ENCODE measurements at regions not wholly inside any gene's neighbourhood (a gene's known extent, or its start where the extent isn't known, plus 50 kb on each side); places are given as distances from the start of the nearest gene placed in this dataset.

DNA sequence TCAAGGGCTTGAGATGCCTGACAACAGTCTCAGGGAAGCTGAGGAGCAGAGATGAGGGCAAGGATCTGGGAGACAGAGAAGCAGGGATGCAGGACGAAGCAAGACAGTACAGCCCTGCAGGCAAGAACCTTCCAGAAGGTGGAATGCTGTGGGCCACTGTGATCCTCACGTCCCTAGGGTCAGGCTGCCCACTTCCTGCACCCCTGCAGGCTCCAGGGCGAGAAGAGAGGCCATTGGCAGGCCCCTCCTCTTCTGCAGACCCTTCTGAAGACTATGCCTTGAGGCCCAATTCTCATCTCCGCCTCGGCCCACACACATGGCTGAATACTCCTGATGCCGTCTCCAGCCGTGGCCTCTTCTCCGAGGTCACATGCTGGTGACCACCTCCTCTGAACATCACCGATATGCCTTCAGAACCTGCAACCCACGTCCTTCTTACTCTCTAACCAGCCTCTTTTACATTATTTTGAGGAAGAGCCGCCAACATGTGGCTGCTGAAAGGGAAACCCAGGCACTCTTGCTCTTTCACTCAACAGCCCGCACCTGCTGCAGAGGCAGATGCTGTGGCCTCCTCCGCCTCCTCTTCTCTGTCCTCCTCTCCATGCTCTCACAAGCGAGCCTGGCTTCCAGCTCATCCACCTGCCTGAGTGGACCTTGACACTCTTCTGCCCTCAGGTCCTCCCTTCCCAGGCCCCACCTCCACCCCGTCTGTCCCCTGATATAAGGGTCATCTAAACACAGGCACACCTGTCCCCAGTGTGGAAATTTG, 181.5 kb downstream of the IRX2 start:
- Histone ChIP-seq H3K27ac (ENCODE audit: low read depth, low read length) (no peak overlapping the region), H3K4me2 (ENCODE audit: low read length) (no peak overlapping the region), H3K79me2 (ENCODE audit: control insufficient read depth, low read length) (no peaks in the 10 kb centered on the region), H3K27me3 (ENCODE audit: control insufficient read depth, low read length) (no peaks in the 10 kb centered on the region), H4K20me1 (ENCODE audit: control insufficient read depth, insufficient read depth, low read depth, low read length) (no peaks in the 10 kb centered on the region), H3K9me2 (replicated peaks; ENCODE audit: control insufficient read depth, low read length) (no peaks in the 10 kb centered on the region), H3K9me3 (ENCODE audit: control insufficient read depth, insufficient read depth, low read length) (no peaks in the 10 kb centered on the region), H3K4me1 (ENCODE audit: control insufficient read depth, low read length) (no peaks in the 10 kb centered on the region), H3F3A (ENCODE audit: control insufficient read depth, insufficient read depth) (no peaks in the 10 kb centered on the region), H3K36me3 (ENCODE audit: control insufficient read depth, low read length) (no peaks in the 10 kb centered on the region), H3K4me3 (ENCODE audit: low read length) (no peak overlapping the region)
- TF ChIP-seq, protein P1, sequence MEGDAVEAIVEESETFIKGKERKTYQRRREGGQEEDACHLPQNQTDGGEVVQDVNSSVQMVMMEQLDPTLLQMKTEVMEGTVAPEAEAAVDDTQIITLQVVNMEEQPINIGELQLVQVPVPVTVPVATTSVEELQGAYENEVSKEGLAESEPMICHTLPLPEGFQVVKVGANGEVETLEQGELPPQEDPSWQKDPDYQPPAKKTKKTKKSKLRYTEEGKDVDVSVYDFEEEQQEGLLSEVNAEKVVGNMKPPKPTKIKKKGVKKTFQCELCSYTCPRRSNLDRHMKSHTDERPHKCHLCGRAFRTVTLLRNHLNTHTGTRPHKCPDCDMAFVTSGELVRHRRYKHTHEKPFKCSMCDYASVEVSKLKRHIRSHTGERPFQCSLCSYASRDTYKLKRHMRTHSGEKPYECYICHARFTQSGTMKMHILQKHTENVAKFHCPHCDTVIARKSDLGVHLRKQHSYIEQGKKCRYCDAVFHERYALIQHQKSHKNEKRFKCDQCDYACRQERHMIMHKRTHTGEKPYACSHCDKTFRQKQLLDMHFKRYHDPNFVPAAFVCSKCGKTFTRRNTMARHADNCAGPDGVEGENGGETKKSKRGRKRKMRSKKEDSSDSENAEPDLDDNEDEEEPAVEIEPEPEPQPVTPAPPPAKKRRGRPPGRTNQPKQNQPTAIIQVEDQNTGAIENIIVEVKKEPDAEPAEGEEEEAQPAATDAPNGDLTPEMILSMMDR (IDR thresholded peaks at IDR 0.05; ENCODE audit: low read depth, low read length, poor library complexity, severe bottlenecking) = no peak
- TF ChIP-seq EZH2phosphoT487 (IDR thresholded peaks at IDR 0.05; ENCODE audit: borderline replicate concordance, low read length) = no peak

DNA sequence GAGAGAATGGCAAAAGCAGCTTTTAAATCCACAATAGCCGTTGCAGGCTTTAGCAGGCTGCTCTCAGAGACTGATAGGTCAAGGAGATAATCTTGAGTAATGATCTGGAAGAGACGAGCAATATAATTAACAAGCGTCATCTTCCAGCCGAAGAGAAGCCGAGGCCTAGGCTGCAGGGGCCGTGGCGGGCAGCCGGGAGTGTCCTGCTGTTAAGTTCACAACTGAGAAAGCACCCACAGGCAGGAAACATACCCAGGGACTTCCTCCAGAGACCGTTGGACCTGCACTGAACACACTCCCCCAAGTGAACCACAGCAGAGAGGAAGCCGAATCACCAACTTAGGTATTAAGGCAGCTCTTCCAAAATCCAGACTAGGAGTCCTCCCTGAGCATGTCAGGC, 182.3 kb downstream of the IRX2 start:
- Histone ChIP-seq H3K4me3 (ENCODE audit: low read length) (no peak overlapping the region), H3K36me3 (ENCODE audit: control insufficient read depth, low read length) (no peaks in the 10 kb centered on the region), H3K79me2 (ENCODE audit: control insufficient read depth, low read length) (no peaks in the 10 kb centered on the region), H4K20me1 (ENCODE audit: control insufficient read depth, insufficient read depth, low read depth, low read length) (no peaks in the 10 kb centered on the region), H3F3A (ENCODE audit: control insufficient read depth, insufficient read depth) (no peaks in the 10 kb centered on the region), H3K4me2 (ENCODE audit: low read length) (no peak overlapping the region), H3K27ac (ENCODE audit: low read depth, low read length) (no peak overlapping the region), H3K4me1 (ENCODE audit: control insufficient read depth, low read length) (no peaks in the 10 kb centered on the region), H3K9me3 (ENCODE audit: control insufficient read depth, insufficient read depth, low read length) (no peaks in the 10 kb centered on the region), H3K9me2 (replicated peaks; ENCODE audit: control insufficient read depth, low read length) (no peaks in the 10 kb centered on the region), H3K27me3 (ENCODE audit: control insufficient read depth, low read length) (no peaks in the 10 kb centered on the region)
- no peak for TF ChIP-seq EZH2phosphoT487 (IDR thresholded peaks at IDR 0.05; ENCODE audit: borderline replicate concordance, low read length)
- TF ChIP-seq, protein P1 (IDR thresholded peaks at IDR 0.05; ENCODE audit: low read depth, low read length, poor library complexity, severe bottlenecking) = no peak

DNA sequence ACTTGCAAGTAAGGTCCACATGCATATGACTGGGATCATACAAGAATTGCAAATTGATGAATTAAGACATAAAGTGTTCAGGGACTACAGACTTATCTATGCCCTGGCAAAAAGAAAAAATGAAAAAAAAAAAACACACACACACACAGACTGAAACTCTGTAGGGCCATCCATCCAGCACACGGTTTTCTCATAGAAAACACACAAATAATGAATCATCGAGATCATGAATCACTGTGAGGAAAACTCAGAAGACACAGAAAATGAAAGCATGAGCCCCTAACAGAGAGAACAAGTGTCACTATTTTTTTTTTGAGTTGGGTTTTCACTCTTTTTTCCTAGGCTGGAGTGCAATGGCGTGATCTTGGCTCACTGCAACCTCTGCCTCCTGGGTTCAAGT, 185.2 kb downstream of the IRX2 start:
- TF ChIP-seq, protein P1 (IDR thresholded peaks at IDR 0.05; ENCODE audit: low read depth, low read length, poor library complexity, severe bottlenecking) = no peak
- Histone ChIP-seq H3K9me2 (replicated peaks; ENCODE audit: control insufficient read depth, low read length) (no peaks in the 10 kb centered on the region), H3K79me2 (ENCODE audit: control insufficient read depth, low read length) (no peaks in the 10 kb centered on the region), H3F3A (ENCODE audit: control insufficient read depth, insufficient read depth) (no peaks in the 10 kb centered on the region), H3K4me3 (ENCODE audit: low read length) (no peak overlapping the region), H3K4me2 (ENCODE audit: low read length) (no peak overlapping the region), H3K27ac (ENCODE audit: low read depth, low read length) (no peak overlapping the region), H4K20me1 (ENCODE audit: control insufficient read depth, insufficient read depth, low read depth, low read length) (no peaks in the 10 kb centered on the region), H3K36me3 (ENCODE audit: control insufficient read depth, low read length) (no peaks in the 10 kb centered on the region), H3K27me3 (ENCODE audit: control insufficient read depth, low read length) (no peaks in the 10 kb centered on the region), H3K9me3 (ENCODE audit: control insufficient read depth, insufficient read depth, low read length) (no peaks in the 10 kb centered on the region; the same call in 1 of the 2 replicates), H3K4me1 (ENCODE audit: control insufficient read depth, low read length) (no peaks in the 10 kb centered on the region)

Data from DOHH2 (cell line).